WTC11 (cell line): ENCODE measurements at regions not wholly inside any gene's neighbourhood (a gene's known extent, or its start where the extent isn't known, plus 50 kb on each side); places are given as distances from the start of the nearest gene placed in this dataset.

Experiments used
- ATAC-seq: fragments of 200-7000 bp; cut with Tn5 transposase; 2 replicates; pipeline ENCODE4 v1.10.0; 2021; ENCODE audit warnings: mild to moderate bottlenecking, moderate library complexity
- CTCF ChIA-PET: fragments of 300-600 bp; sonication (Branson Sonifier 250); formaldehyde crosslinking; loops from one replicate; lab custom pipeline; 2021; ENCODE audit warnings: antibody characterized with exemption; lab: Charles Lee
- POLR2A ChIA-PET: fragments of 350-600 bp; sonication (Branson Sonifier 250); formaldehyde crosslinking; loops from one replicate; lab custom pipeline; 2021; ENCODE audit warnings: antibody characterized with exemption; lab: Charles Lee
- DNase-seq: peaks from one replicate; pipeline ENCODE4 v3.0.0; 2021; ENCODE audit warnings: low spot score
- H3K27ac Mint-ChIP-seq: 2 replicates; pipeline ENCODE4 v1.8.0; 2021; ENCODE audit warnings: mixed read lengths
- H3K27me3 Mint-ChIP-seq: 2 replicates; pipeline ENCODE4 v1.8.0; 2021; ENCODE audit warnings: low read depth, mild to moderate bottlenecking, moderate library complexity, mixed read lengths
- H3K36me3 Mint-ChIP-seq: 2 replicates; pipeline ENCODE4 v1.8.0; 2021; ENCODE audit warnings: mixed read lengths
- H3K4me1 Mint-ChIP-seq: 2 replicates; pipeline ENCODE4 v1.8.0; 2022; ENCODE audit warnings: mixed read lengths
- H3K4me3 Mint-ChIP-seq: 2 replicates; pipeline ENCODE4 v1.8.0; 2021; ENCODE audit warnings: mild to moderate bottlenecking, moderate library complexity, mixed read lengths
- H3K9me3 Mint-ChIP-seq: 2 replicates; pipeline ENCODE4 v1.8.0; 2021; ENCODE audit warnings: mixed read lengths
- ATF3 ChIP-seq: sonication (generic); formaldehyde crosslinking; conservative IDR thresholded peaks from 2 replicates; pipeline ENCODE4 v1.8.1; 2022; ENCODE audit warnings: mild to moderate bottlenecking, missing genetic modification reagents
- E2F1 ChIP-seq: sonication (generic); formaldehyde crosslinking; IDR thresholded peaks from 2 replicates; pipeline ENCODE4 v1.8.0; 2022; ENCODE audit warnings: mild to moderate bottlenecking, missing genetic modification reagents
- E2F5 ChIP-seq: sonication (generic); formaldehyde crosslinking; IDR thresholded peaks from 2 replicates; pipeline ENCODE4 v1.8.1; 2022; ENCODE audit warnings: mild to moderate bottlenecking, moderate library complexity, missing genetic modification reagents
- ESRRA ChIP-seq: sonication (generic); formaldehyde crosslinking; IDR thresholded peaks from 2 replicates; pipeline ENCODE4 v1.8.1; 2022; ENCODE audit warnings: mild to moderate bottlenecking, missing genetic modification reagents, borderline replicate concordance
- JUN ChIP-seq: sonication (generic); formaldehyde crosslinking; IDR thresholded peaks from 2 replicates; pipeline ENCODE4 v1.8.0; 2023; ENCODE audit warnings: mild to moderate bottlenecking, missing genetic modification reagents
- MLX ChIP-seq: sonication (generic); formaldehyde crosslinking; IDR thresholded peaks from 2 replicates; pipeline ENCODE4 v1.8.1; 2023; ENCODE audit warnings: mild to moderate bottlenecking, missing genetic modification reagents, moderate library complexity
- MYBL2 ChIP-seq: sonication (generic); formaldehyde crosslinking; IDR thresholded peaks from 2 replicates; pipeline ENCODE4 v1.8.1; 2023; ENCODE audit warnings: mild to moderate bottlenecking, moderate library complexity, missing genetic modification reagents
- NFYB ChIP-seq: sonication (generic); formaldehyde crosslinking; conservative IDR thresholded peaks from 2 replicates; pipeline ENCODE4 v1.8.0; 2022; ENCODE audit warnings: low read depth, missing genetic modification reagents
- NR3C1 ChIP-seq: sonication (generic); formaldehyde crosslinking; conservative IDR thresholded peaks from 2 replicates; pipeline ENCODE4 v1.8.1; 2023; ENCODE audit warnings: low read depth, mild to moderate bottlenecking, missing genetic modification reagents
- RELA ChIP-seq: sonication (generic); formaldehyde crosslinking; IDR thresholded peaks from 2 replicates; pipeline ENCODE4 v1.8.1; 2022; ENCODE audit warnings: missing genetic modification reagents, mild to moderate bottlenecking, borderline replicate concordance
- RORB ChIP-seq: fragments of 250-450 bp; sonication (Bioruptor Pico); IDR thresholded peaks from 2 replicates; pipeline ENCODE4 v1.9.0; 2021; ENCODE audit warnings: mild to moderate bottlenecking
- USF1 ChIP-seq: sonication (generic); formaldehyde crosslinking; IDR thresholded peaks from 2 replicates; pipeline ENCODE4 v1.8.0; 2022; ENCODE audit warnings: mild to moderate bottlenecking, missing genetic modification reagents
- ZMAT4 ChIP-seq: fragments of 250-450 bp; sonication (Bioruptor Pico); IDR thresholded peaks from 2 replicates; pipeline ENCODE4 v1.9.0; 2021; ENCODE audit warnings: mild to moderate bottlenecking
- ZNF263 ChIP-seq: sonication (generic); formaldehyde crosslinking; IDR thresholded peaks from 2 replicates; pipeline ENCODE4 v1.8.1; 2022; ENCODE audit warnings: low read depth, mild to moderate bottlenecking, moderate library complexity, missing genetic modification reagents
- ZNF396 ChIP-seq: fragments of 250-450 bp; sonication (Bioruptor Pico); IDR thresholded peaks from 2 replicates; pipeline ENCODE4 v1.8.0; 2021; ENCODE audit warnings: mild to moderate bottlenecking, moderate library complexity, borderline replicate concordance
- ZNF671 ChIP-seq: fragments of 250-450 bp; sonication (Bioruptor Pico); IDR thresholded peaks from 2 replicates; pipeline ENCODE4 v1.8.0; 2021; ENCODE audit warnings: mild to moderate bottlenecking
- TF ChIP-seq, protein P1 (sequence below): sonication (generic); formaldehyde crosslinking; IDR thresholded peaks from 2 replicates; pipeline ENCODE4 v1.8.0; 2023; ENCODE audit warnings: mild to moderate bottlenecking, missing genetic modification reagents
- TF ChIP-seq, protein P2 (sequence below): fragments of 250-450 bp; sonication (Bioruptor Pico); IDR thresholded peaks from 2 replicates; pipeline ENCODE4 v2.1.2; 2022; ENCODE audit warnings: mild to moderate bottlenecking, moderate library complexity

GRCh38 chr19:32154418-32154817 lies 191.0 kb upstream of the ZNF507 start:
- POLR2A ChIA-PET = no interaction called here
- CTCF ChIA-PET = no interaction called here
- no peak overlapping the region for H3K27ac Mint-ChIP-seq
- H3K4me3 Mint-ChIP-seq = no peak overlapping the region
- no peak for ATAC-seq
- no peaks in the 10 kb centered on the region for H3K4me1 Mint-ChIP-seq
- no peaks in the 10 kb centered on the region; the same call in 1 of the 2 replicates for H3K36me3 Mint-ChIP-seq
- no peak for DNase-seq
- TF ChIP-seq MLX (CRISPR knock-in tag) (no peak), ZNF671 (CRISPR knock-in tag) (no peak), ZMAT4 (CRISPR knock-in tag) (no peak), JUN (CRISPR knock-in tag) (no peak), RELA (CRISPR knock-in tag) (no peak), NR3C1 (CRISPR knock-in tag) (no peak), RORB (CRISPR knock-in tag) (no peak), ESRRA (CRISPR knock-in tag) (no peak), ZNF263 (CRISPR knock-in tag) (no peak), E2F5 (CRISPR knock-in tag) (no peak), E2F1 (CRISPR knock-in tag) (no peak), MYBL2 (CRISPR knock-in tag) (no peak), USF1 (CRISPR knock-in tag) (no peak), NFYB (no peak), ZNF396 (CRISPR knock-in tag) (no peak)
- TF ChIP-seq, protein P1, sequence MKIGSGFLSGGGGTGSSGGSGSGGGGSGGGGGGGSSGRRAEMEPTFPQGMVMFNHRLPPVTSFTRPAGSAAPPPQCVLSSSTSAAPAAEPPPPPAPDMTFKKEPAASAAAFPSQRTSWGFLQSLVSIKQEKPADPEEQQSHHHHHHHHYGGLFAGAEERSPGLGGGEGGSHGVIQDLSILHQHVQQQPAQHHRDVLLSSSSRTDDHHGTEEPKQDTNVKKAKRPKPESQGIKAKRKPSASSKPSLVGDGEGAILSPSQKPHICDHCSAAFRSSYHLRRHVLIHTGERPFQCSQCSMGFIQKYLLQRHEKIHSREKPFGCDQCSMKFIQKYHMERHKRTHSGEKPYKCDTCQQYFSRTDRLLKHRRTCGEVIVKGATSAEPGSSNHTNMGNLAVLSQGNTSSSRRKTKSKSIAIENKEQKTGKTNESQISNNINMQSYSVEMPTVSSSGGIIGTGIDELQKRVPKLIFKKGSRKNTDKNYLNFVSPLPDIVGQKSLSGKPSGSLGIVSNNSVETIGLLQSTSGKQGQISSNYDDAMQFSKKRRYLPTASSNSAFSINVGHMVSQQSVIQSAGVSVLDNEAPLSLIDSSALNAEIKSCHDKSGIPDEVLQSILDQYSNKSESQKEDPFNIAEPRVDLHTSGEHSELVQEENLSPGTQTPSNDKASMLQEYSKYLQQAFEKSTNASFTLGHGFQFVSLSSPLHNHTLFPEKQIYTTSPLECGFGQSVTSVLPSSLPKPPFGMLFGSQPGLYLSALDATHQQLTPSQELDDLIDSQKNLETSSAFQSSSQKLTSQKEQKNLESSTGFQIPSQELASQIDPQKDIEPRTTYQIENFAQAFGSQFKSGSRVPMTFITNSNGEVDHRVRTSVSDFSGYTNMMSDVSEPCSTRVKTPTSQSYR (CRISPR knock-in tag) = no peak
- TF ChIP-seq, protein P2, sequence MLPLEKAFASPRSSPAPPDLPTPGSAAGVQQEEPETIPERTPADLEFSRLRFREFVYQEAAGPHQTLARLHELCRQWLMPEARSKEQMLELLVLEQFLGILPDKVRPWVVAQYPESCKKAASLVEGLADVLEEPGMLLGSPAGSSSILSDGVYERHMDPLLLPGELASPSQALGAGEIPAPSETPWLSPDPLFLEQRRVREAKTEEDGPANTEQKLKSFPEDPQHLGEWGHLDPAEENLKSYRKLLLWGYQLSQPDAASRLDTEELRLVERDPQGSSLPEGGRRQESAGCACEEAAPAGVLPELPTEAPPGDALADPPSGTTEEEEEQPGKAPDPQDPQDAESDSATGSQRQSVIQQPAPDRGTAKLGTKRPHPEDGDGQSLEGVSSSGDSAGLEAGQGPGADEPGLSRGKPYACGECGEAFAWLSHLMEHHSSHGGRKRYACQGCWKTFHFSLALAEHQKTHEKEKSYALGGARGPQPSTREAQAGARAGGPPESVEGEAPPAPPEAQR (CRISPR knock-in tag) = no peak
- peaks cover 26% of the 10 kb centered on the region for H3K9me3 Mint-ChIP-seq
- no peaks in the 10 kb centered on the region; the same call in 1 of the 2 replicates for H3K27me3 Mint-ChIP-seq

- TF ChIP-seq ATF3 (CRISPR knock-in tag) = no peak
- CTCF ChIA-PET = interaction anchor here (1.3 kb wide), 1 partner anchor 59 kb away, joined by 4 read pairs; no protein-coding TSS in a partner anchor
- H3K36me3 Mint-ChIP-seq = no peaks in the 10 kb centered on the region
- no peak overlapping the region for H3K27ac Mint-ChIP-seq
- peaks cover 12% of the 10 kb centered on the region for H3K9me3 Mint-ChIP-seq
- DNase-seq (no peak), ATAC-seq (no peak)
- H3K4me3 Mint-ChIP-seq = no peak overlapping the region
- no peaks in the 10 kb centered on the region for H3K27me3 Mint-ChIP-seq
- H3K4me1 Mint-ChIP-seq = no peaks in the 10 kb centered on the region
- POLR2A ChIA-PET = no interaction called here
Observed at GRCh38 chr19:32164384-32164992, 180.9 kb upstream of the ZNF507 start.
